Activated CD4-positive, CD25-positive, alpha-beta regulatory T cell treated with anti-CD3 and anti-CD28 coated beads, Interleukin-2, amount 50 U/mL, for 24 hours (primary cell): ENCODE measurements at regions not wholly inside any gene's neighbourhood (a gene's known extent, or its start where the extent isn't known, plus 50 kb on each side); places are given as distances from the start of the nearest gene placed in this dataset.
"Not testable (repeated sequence)": the region's sequence is repeated elsewhere in the genome, so short reads cannot be mapped to it uniquely, and the experiment has no call there.

Experiments
- ATAC-seq, 2 donors: fragments of 150-1000 bp; cut with Tn5 transposase; one replicate each; pipeline ENCODE4 v1.10.0; 2021; ENCODE audit warnings: mild to moderate bottlenecking in 1 of 2, moderate library complexity in 1 of 2

GRCh38 chr5:91754990-91755389, 371.9 kb upstream of the ARRDC3 start:
- ATAC-seq: no peak

GRCh38 chr5:91744470-91744869, 361.4 kb upstream of the ARRDC3 start:
- ATAC-seq: not testable (repeated sequence)

GRCh38 chr5:91742550-91742949, 359.4 kb upstream of the ARRDC3 start:
- ATAC-seq: no peak

GRCh38 chr5:91741764-91742505, 358.8 kb upstream of the ARRDC3 start:
- ATAC-seq: no peak

GRCh38 chr5:91730026-91730425, 346.9 kb upstream of the ARRDC3 start:
- ATAC-seq: no peak

- ATAC-seq: no peak
These were observed 344.3 kb upstream of the ARRDC3 start for GRCh38 chr5:91727463-91727862.

- no peak for ATAC-seq
These were observed 339.8 kb upstream of the ARRDC3 start for GRCh38 chr5:91722736-91723467.

- no peak for ATAC-seq
These were observed 329.6 kb upstream of the ARRDC3 start for GRCh38 chr5:91712718-91713117.

GRCh38 chr5:91707521-91707841, 324.4 kb upstream of the ARRDC3 start:
- ATAC-seq: no peak

GRCh38 chr5:91706785-91707520, 323.8 kb upstream of the ARRDC3 start:
- ATAC-seq: no peak

- ATAC-seq: no peak
These were observed 320.0 kb upstream of the ARRDC3 start for GRCh38 chr5:91703128-91703527.

GRCh38 chr5:91699429-91699828, 316.3 kb upstream of the ARRDC3 start:
- ATAC-seq: no peak

- ATAC-seq: no peak
These were observed 308.5 kb upstream of the ARRDC3 start for GRCh38 chr5:91691592-91691991.

GRCh38 chr5:91690921-91691320, 307.8 kb upstream of the ARRDC3 start:
- ATAC-seq: no peak

GRCh38 chr5:91687430-91687829, 304.3 kb upstream of the ARRDC3 start:
- ATAC-seq: no peak

- ATAC-seq: no peak
These were observed 301.5 kb upstream of the ARRDC3 start for GRCh38 chr5:91684625-91685024.

- ATAC-seq: no peak
These were observed 287.4 kb upstream of the ARRDC3 start for GRCh38 chr5:91670563-91670962.

- no peak for ATAC-seq
These were observed 287.0 kb upstream of the ARRDC3 start for GRCh38 chr5:91670122-91670521.

- ATAC-seq: no peak
These were observed 285.1 kb upstream of the ARRDC3 start for GRCh38 chr5:91668261-91668660.

GRCh38 chr5:91652678-91653077, 269.6 kb upstream of the ARRDC3 start:
- ATAC-seq: no peak

- no peak for ATAC-seq
These were observed 268.6 kb upstream of the ARRDC3 start for GRCh38 chr5:91651704-91652103.

- no peak for ATAC-seq
These were observed 262.2 kb upstream of the ARRDC3 start for GRCh38 chr5:91645347-91645746.

GRCh38 chr5:91643797-91644196, 260.7 kb upstream of the ARRDC3 start:
- ATAC-seq: no peak

GRCh38 chr5:91642581-91642980, 259.5 kb upstream of the ARRDC3 start:
- ATAC-seq: no peak
